ENCODE measurements at regions not wholly inside any gene's neighbourhood (a gene's known extent, or its start where the extent isn't known, plus 50 kb on each side); places are given as distances from the start of the nearest gene placed in this dataset.

DNA sequence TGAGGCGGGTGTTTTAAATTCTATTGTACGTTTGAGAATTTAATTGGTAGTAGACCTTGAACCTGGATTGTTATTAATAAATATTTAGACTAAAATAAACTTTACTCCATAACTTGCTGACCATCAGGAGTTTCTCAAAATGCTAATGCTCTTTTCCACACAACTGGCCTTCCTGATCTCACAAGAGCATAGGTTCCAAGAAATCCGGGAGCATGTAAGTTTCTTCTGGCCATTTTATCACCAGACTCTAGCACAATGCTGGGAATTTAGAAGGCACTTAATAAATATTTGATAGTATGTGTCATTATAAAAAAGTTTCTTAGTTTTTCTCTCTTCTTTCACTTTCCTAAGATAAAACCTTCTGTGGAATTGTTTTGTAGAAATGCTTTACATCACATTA is 2047.1 kb downstream of the SUCLG1 start:
- Histone ChIP-seq H3K9me3 (ENCODE audit: insufficient read depth, low read length) (no peaks in the 10 kb centered on the region), H3K9ac (ENCODE audit: insufficient read length, low read depth) (no peak overlapping the region), H3K4me3 (ENCODE audit: insufficient read length, low read depth) (no peak overlapping the region), H3K27me3 (ENCODE audit: insufficient read depth, insufficient read length) (no peaks in the 10 kb centered on the region), H3K4me1 (ENCODE audit: insufficient read depth, insufficient read length) (no peaks in the 10 kb centered on the region), H3K36me3 (ENCODE audit: insufficient read depth, insufficient read length, low read length) (no peaks in the 10 kb centered on the region)
- TF ChIP-seq YY1 (IDR thresholded peaks at IDR 0.05; ENCODE audit: insufficient read depth, insufficient read length): no peak
- TF ChIP-seq ZNF274 (IDR thresholded peaks at IDR 0.05; ENCODE audit: low read depth, low read length): no peak
- TF ChIP-seq SUZ12 (IDR thresholded peaks at IDR 0.05; ENCODE audit: extremely low read depth, insufficient read depth, insufficient read length): no peak
- DNase-seq (ENCODE audit: low read depth, low spot score): no peak

DNA sequence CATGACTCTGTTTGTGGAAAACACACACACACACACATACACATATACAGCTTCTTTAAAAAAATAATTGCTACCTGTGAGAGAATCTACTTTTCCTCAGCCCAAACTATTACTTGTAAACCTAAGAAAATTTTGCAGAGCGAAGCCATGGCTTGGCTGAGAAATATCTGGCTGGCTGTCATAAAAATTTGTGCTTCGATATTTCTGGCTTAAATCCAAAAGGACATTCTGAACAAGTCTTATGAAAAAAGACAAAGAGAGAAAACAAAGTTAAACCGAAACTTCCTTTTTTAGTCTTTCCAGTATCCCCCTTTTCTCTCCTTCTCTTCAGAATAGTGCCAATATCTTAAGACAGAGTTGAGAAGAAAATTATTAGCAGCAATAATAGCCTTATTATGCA is 2048.0 kb downstream of the SUCLG1 start:
- no peak for DNase-seq (ENCODE audit: low read depth, low spot score)
- H3K9ac ChIP-seq (ENCODE audit: insufficient read length, low read depth): no peak overlapping the region
- TF ChIP-seq YY1 (IDR thresholded peaks at IDR 0.05; ENCODE audit: insufficient read depth, insufficient read length) (no peak), ZNF274 (IDR thresholded peaks at IDR 0.05; ENCODE audit: low read depth, low read length) (no peak), SUZ12 (IDR thresholded peaks at IDR 0.05; ENCODE audit: extremely low read depth, insufficient read depth, insufficient read length) (no peak)
- no peaks in the 10 kb centered on the region for H3K4me1 ChIP-seq (ENCODE audit: insufficient read depth, insufficient read length)
- H3K27me3 ChIP-seq (ENCODE audit: insufficient read depth, insufficient read length): no peaks in the 10 kb centered on the region
- no peaks in the 10 kb centered on the region for H3K9me3 ChIP-seq (ENCODE audit: insufficient read depth, low read length)
- H3K36me3 ChIP-seq (ENCODE audit: insufficient read depth, insufficient read length, low read length): no peaks in the 10 kb centered on the region
- H3K4me3 ChIP-seq (ENCODE audit: insufficient read length, low read depth): no peak overlapping the region

DNA sequence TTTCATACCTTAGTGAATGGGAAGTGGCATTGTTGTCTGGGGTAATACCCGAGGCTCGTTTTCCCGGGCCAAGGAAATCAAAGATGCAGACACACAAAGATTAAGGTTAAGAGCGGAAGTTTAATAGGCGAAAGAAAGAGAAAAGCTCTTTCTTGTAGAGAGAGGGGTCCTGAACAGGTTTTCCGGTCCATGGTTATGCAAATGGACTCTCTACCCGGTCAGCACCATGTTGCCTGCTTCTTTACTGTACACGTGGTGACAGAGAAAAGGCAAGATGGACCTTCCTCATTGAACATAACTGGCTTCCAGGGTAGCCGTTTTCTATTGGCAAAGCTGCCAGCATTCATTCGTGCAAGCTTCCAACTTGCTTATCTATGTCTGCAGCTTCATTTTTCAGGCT is 2063.5 kb downstream of the SUCLG1 start:
- no peak for TF ChIP-seq ZNF274 (IDR thresholded peaks at IDR 0.05; ENCODE audit: low read depth, low read length)
- no peak for TF ChIP-seq SUZ12 (IDR thresholded peaks at IDR 0.05; ENCODE audit: extremely low read depth, insufficient read depth, insufficient read length)
- no peak for TF ChIP-seq YY1 (IDR thresholded peaks at IDR 0.05; ENCODE audit: insufficient read depth, insufficient read length)
- DNase-seq (ENCODE audit: low read depth, low spot score): no peak
- no peak overlapping the region for H3K4me3 ChIP-seq (ENCODE audit: insufficient read length, low read depth)
- no peaks in the 10 kb centered on the region for H3K27me3 ChIP-seq (ENCODE audit: insufficient read depth, insufficient read length)
- H3K36me3 ChIP-seq (ENCODE audit: insufficient read depth, insufficient read length, low read length): no peaks in the 10 kb centered on the region
- no peaks in the 10 kb centered on the region for H3K4me1 ChIP-seq (ENCODE audit: insufficient read depth, insufficient read length)
- H3K9me3 ChIP-seq (ENCODE audit: insufficient read depth, low read length): no peaks in the 10 kb centered on the region
- H3K9ac ChIP-seq (ENCODE audit: insufficient read length, low read depth): no peak overlapping the region

DNA sequence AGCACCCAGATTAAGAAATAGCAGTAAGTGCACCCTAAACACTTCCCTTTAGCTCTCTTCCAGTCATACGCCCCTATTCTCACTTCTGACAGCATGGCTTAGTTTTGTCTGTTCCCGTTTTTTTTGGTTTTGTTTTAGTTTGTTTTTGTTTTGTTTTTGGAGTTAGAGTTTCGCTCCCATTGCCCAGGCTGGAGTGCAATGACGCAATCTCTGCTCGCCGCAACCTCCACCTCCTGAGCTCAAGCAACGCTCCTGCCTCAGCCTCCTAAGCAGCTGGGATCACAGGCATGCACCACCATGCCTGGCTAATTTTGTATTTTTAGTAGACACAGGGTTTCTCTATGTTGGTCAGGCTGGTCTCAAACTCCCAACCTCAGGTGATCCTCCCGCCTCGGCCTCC is 2067.7 kb downstream of the SUCLG1 start:
- H3K4me1 ChIP-seq (ENCODE audit: insufficient read depth, insufficient read length): no peaks in the 10 kb centered on the region
- DNase-seq (ENCODE audit: low read depth, low spot score): no peak
- H3K36me3 ChIP-seq (ENCODE audit: insufficient read depth, insufficient read length, low read length): no peaks in the 10 kb centered on the region
- no peak overlapping the region for H3K4me3 ChIP-seq (ENCODE audit: insufficient read length, low read depth)
- H3K27me3 ChIP-seq (ENCODE audit: insufficient read depth, insufficient read length): no peaks in the 10 kb centered on the region
- H3K9ac ChIP-seq (ENCODE audit: insufficient read length, low read depth): no peak overlapping the region
- TF ChIP-seq YY1 (IDR thresholded peaks at IDR 0.05; ENCODE audit: insufficient read depth, insufficient read length) (no peak), SUZ12 (IDR thresholded peaks at IDR 0.05; ENCODE audit: extremely low read depth, insufficient read depth, insufficient read length) (no peak), ZNF274 (IDR thresholded peaks at IDR 0.05; ENCODE audit: low read depth, low read length) (no peak)
- H3K9me3 ChIP-seq (ENCODE audit: insufficient read depth, low read length): no peaks in the 10 kb centered on the region

DNA sequence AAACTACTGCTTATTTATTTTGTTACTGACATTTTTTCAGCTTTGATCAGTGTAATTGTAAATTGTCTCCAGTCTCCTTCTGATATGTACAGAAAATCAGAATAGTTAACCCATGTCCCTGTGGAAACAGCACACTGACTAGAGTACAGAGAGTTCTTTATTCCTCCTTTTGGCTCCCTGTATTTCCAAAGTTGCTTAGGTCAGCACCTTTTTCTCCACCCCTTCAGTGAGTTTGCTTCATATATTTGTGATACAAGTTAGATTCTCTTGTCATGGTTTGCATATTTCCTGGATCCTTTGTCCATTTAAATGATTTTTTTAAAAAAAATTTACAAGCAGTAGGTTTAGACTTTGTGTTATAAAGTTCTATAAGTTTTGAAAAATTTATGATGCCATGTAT is 2051.1 kb upstream of the LRRTM1 start:
- Histone ChIP-seq H3K36me3 (ENCODE audit: insufficient read depth, insufficient read length, low read length) (no peaks in the 10 kb centered on the region), H3K9me3 (ENCODE audit: insufficient read depth, low read length) (no peaks in the 10 kb centered on the region), H3K4me1 (ENCODE audit: insufficient read depth, insufficient read length) (no peaks in the 10 kb centered on the region), H3K27me3 (ENCODE audit: insufficient read depth, insufficient read length) (no peaks in the 10 kb centered on the region), H3K9ac (ENCODE audit: insufficient read length, low read depth) (no peak overlapping the region), H3K4me3 (ENCODE audit: insufficient read length, low read depth) (no peak overlapping the region)
- DNase-seq (ENCODE audit: low read depth, low spot score): no peak
- TF ChIP-seq SUZ12 (IDR thresholded peaks at IDR 0.05; ENCODE audit: extremely low read depth, insufficient read depth, insufficient read length): no peak
- no peak for TF ChIP-seq YY1 (IDR thresholded peaks at IDR 0.05; ENCODE audit: insufficient read depth, insufficient read length)
- no peak for TF ChIP-seq ZNF274 (IDR thresholded peaks at IDR 0.05; ENCODE audit: low read depth, low read length)

DNA sequence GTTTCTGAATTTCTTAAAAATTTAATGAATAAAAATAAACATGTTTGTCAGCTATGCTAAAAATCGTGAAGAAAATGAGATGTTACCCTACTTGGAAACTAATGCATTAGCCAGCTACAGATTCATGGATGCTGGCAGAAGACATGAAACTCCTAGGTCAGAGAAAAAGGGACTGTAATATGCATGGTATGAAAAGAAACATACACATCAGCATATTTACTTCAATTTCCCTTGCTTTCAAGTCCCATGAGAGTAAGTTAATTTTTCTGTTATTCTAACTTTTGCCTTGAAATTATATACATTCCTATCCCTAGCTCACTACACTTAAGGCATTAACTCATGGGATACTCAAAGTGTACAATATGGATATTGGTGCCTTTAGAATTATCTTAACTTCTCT is 2041.4 kb upstream of the LRRTM1 start:
- TF ChIP-seq SUZ12 (IDR thresholded peaks at IDR 0.05; ENCODE audit: extremely low read depth, insufficient read depth, insufficient read length): no peak
- TF ChIP-seq YY1 (IDR thresholded peaks at IDR 0.05; ENCODE audit: insufficient read depth, insufficient read length): no peak
- TF ChIP-seq ZNF274 (IDR thresholded peaks at IDR 0.05; ENCODE audit: low read depth, low read length): no peak
- no peaks in the 10 kb centered on the region for H3K27me3 ChIP-seq (ENCODE audit: insufficient read depth, insufficient read length)

DNA sequence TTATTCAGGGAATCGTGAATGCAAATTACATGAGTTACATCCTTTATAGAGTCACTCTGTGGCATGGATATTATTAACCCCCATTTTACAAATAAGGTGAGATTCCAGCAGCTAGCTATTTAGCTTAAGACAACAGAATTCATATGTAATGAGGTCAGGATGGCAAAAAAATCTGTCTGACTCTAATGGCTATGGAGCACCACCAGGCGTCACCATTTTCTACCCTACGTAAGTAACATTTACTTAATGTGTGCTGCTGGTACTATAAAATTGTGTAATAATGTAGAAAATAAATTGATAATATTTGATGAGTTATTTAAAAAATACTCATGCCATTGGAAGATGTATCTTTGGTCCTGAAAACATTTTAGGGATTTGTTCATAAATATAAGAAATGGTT is 2040.1 kb upstream of the LRRTM1 start:
- H3K9me3 ChIP-seq (ENCODE audit: insufficient read depth, low read length): no peaks in the 10 kb centered on the region
- H3K36me3 ChIP-seq (ENCODE audit: insufficient read depth, insufficient read length, low read length): no peaks in the 10 kb centered on the region
- no peak overlapping the region for H3K9ac ChIP-seq (ENCODE audit: insufficient read length, low read depth)
- H3K27me3 ChIP-seq (ENCODE audit: insufficient read depth, insufficient read length): no peaks in the 10 kb centered on the region
- no peaks in the 10 kb centered on the region for H3K4me1 ChIP-seq (ENCODE audit: insufficient read depth, insufficient read length)
- DNase-seq (ENCODE audit: low read depth, low spot score): peak; percentile 40
- TF ChIP-seq SUZ12 (IDR thresholded peaks at IDR 0.05; ENCODE audit: extremely low read depth, insufficient read depth, insufficient read length) (no peak), YY1 (IDR thresholded peaks at IDR 0.05; ENCODE audit: insufficient read depth, insufficient read length) (no peak), ZNF274 (IDR thresholded peaks at IDR 0.05; ENCODE audit: low read depth, low read length) (no peak)
- no peak overlapping the region for H3K4me3 ChIP-seq (ENCODE audit: insufficient read length, low read depth)

More for the DNA sequence above, 2041.4 kb upstream of the LRRTM1 start:
- no peaks in the 10 kb centered on the region for H3K4me1 ChIP-seq (ENCODE audit: insufficient read depth, insufficient read length)
- no peak overlapping the region for H3K9ac ChIP-seq (ENCODE audit: insufficient read length, low read depth)
- DNase-seq (ENCODE audit: low read depth, low spot score): no peak
- no peak overlapping the region for H3K4me3 ChIP-seq (ENCODE audit: insufficient read length, low read depth)
- H3K9me3 ChIP-seq (ENCODE audit: insufficient read depth, low read length): no peaks in the 10 kb centered on the region
- H3K36me3 ChIP-seq (ENCODE audit: insufficient read depth, insufficient read length, low read length): no peaks in the 10 kb centered on the region

DNA sequence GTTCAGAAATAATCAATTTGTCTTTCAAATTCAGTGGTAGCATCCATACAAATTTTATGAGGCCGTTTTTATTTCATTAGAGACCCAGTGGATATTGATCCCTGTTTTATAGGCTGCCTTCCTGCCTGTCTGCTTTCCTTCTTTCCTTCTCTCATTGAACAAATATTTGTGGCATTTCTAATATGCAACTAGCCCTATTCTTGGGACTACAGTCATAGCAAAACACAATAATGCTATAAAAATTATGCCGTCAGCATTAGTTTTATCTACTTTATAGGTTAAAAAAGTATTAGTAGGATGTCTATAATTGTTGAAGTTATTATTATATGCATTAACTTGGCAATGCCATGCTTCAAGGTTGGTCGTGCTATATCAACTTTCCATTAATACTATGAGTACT is 2037.8 kb upstream of the LRRTM1 start:
- Histone ChIP-seq H3K9me3 (ENCODE audit: insufficient read depth, low read length) (no peaks in the 10 kb centered on the region), H3K36me3 (ENCODE audit: insufficient read depth, insufficient read length, low read length) (no peaks in the 10 kb centered on the region), H3K9ac (ENCODE audit: insufficient read length, low read depth) (no peak overlapping the region), H3K4me3 (ENCODE audit: insufficient read length, low read depth) (no peak overlapping the region), H3K4me1 (ENCODE audit: insufficient read depth, insufficient read length) (no peaks in the 10 kb centered on the region), H3K27me3 (ENCODE audit: insufficient read depth, insufficient read length) (no peaks in the 10 kb centered on the region)
- TF ChIP-seq ZNF274 (IDR thresholded peaks at IDR 0.05; ENCODE audit: low read depth, low read length) (no peak), YY1 (IDR thresholded peaks at IDR 0.05; ENCODE audit: insufficient read depth, insufficient read length) (no peak), SUZ12 (IDR thresholded peaks at IDR 0.05; ENCODE audit: extremely low read depth, insufficient read depth, insufficient read length) (no peak)
- DNase-seq (ENCODE audit: low read depth, low spot score): no peak

Measured in NT2/D1 (cell line).